Endodermal cell (in vitro differentiated cells): ENCODE measurements at regions not wholly inside any gene's neighbourhood (a gene's known extent, or its start where the extent isn't known, plus 50 kb on each side); places are given as distances from the start of the nearest gene placed in this dataset.

Experiments used
- DNase-seq: peaks from one replicate; pipeline ENCODE4 v3.0.0-alpha.2; 2017
- H3K27ac ChIP-seq: 2 replicates; pipeline ENCODE4 v1.5.1; 2013; ENCODE audit warnings: mild to moderate bottlenecking, low read depth, low read length, moderate library complexity
- H3K27me3 ChIP-seq: 2 replicates; pipeline ENCODE4 v1.6.1; 2013; ENCODE audit warnings: mild to moderate bottlenecking, low read length, moderate library complexity; ENCODE audit not compliant: insufficient read depth, control insufficient read depth, poor library complexity, severe bottlenecking
- H3K36me3 ChIP-seq: 2 replicates; pipeline ENCODE4 v1.7.0; 2013; ENCODE audit warnings: mild to moderate bottlenecking, low read length, moderate library complexity; ENCODE audit not compliant: control insufficient read depth, insufficient read depth
- H3K4me1 ChIP-seq: one replicate; pipeline ENCODE4 v1.7.0; 2013; ENCODE audit warnings: low read length; ENCODE audit not compliant: control insufficient read depth, insufficient read depth
- H3K4me3 ChIP-seq: 2 replicates; pipeline ENCODE4 v1.5.1; 2013; ENCODE audit warnings: mild to moderate bottlenecking, low read length, moderate library complexity
- H3K9ac ChIP-seq: 2 replicates; pipeline ENCODE4 v1.6.1; 2013; ENCODE audit warnings: mild to moderate bottlenecking, low read length, moderate library complexity; ENCODE audit not compliant: poor library complexity, severe bottlenecking; ENCODE audit errors: extremely low read depth
- H3K9me3 ChIP-seq: 2 replicates; pipeline ENCODE4 v1.6.1; 2013; ENCODE audit warnings: mild to moderate bottlenecking, low read length, moderate library complexity; ENCODE audit not compliant: control insufficient read depth
- H3K27ac Mint-ChIP-seq: 2 replicates; pipeline ENCODE4 v1.8.0; 2020; ENCODE audit warnings: mixed read lengths
- H3K27me3 Mint-ChIP-seq: 2 replicates; pipeline ENCODE4 v1.8.0; 2021; ENCODE audit warnings: mild to moderate bottlenecking, mixed read lengths; ENCODE audit not compliant: insufficient read depth
- H3K36me3 Mint-ChIP-seq: 2 replicates; pipeline ENCODE4 v1.8.0; 2020; ENCODE audit warnings: low read depth, mixed read lengths
- H3K4me1 Mint-ChIP-seq: 2 replicates; pipeline ENCODE4 v1.8.0; 2020; ENCODE audit warnings: mixed read lengths
- H3K4me3 Mint-ChIP-seq: 2 replicates; pipeline ENCODE4 v1.8.0; 2020; ENCODE audit warnings: mild to moderate bottlenecking, moderate library complexity, mixed read lengths
- H3K9me3 Mint-ChIP-seq: 2 replicates; pipeline ENCODE4 v1.8.0; 2020; ENCODE audit warnings: mild to moderate bottlenecking, mixed read lengths
- WGBS, 2 experiments: methylation state at CpG; one replicate each; pipeline versions ENCODE4 v1.1.5 to v1.1.7; 2013; ENCODE audit warnings: missing lambda C conversion rate in 2 of 2, mixed read lengths in 1 of 2; ENCODE audit not compliant: insufficient coverage in 1 of 2, insufficient read length in 1 of 2; 5-methylcytosine and 5-hydroxymethylcytosine counted together
- TF ChIP-seq, protein P1 (sequence below): fragments of 200-600 bp; sonication (generic); conservative IDR thresholded peaks from 2 replicates; pipeline ENCODE4 v1.5.0; 2021; ENCODE audit warnings: antibody characterized with exemption, mild to moderate bottlenecking

- no peaks in the 10 kb centered on the region for H3K36me3 ChIP-seq
- Mint-ChIP-seq H3K9me3 (no peaks in the 10 kb centered on the region), H3K36me3 (no peaks in the 10 kb centered on the region), H3K27me3 (peaks cover 84% of the 10 kb centered on the region), H3K4me3 (no peak overlapping the region), H3K4me1 (peaks cover 19% of the 10 kb centered on the region), H3K27ac (no peak overlapping the region)
- TF ChIP-seq, protein P1, sequence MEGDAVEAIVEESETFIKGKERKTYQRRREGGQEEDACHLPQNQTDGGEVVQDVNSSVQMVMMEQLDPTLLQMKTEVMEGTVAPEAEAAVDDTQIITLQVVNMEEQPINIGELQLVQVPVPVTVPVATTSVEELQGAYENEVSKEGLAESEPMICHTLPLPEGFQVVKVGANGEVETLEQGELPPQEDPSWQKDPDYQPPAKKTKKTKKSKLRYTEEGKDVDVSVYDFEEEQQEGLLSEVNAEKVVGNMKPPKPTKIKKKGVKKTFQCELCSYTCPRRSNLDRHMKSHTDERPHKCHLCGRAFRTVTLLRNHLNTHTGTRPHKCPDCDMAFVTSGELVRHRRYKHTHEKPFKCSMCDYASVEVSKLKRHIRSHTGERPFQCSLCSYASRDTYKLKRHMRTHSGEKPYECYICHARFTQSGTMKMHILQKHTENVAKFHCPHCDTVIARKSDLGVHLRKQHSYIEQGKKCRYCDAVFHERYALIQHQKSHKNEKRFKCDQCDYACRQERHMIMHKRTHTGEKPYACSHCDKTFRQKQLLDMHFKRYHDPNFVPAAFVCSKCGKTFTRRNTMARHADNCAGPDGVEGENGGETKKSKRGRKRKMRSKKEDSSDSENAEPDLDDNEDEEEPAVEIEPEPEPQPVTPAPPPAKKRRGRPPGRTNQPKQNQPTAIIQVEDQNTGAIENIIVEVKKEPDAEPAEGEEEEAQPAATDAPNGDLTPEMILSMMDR = no peak
- DNase-seq = no peak
- no peaks in the 10 kb centered on the region for H3K4me1 ChIP-seq
- H3K9me3 ChIP-seq = no peaks in the 10 kb centered on the region
- H3K4me3 ChIP-seq = no peak overlapping the region
- WGBS, 2 experiments = 49 to 68% methylated on average over 5 of the region's 5 CpGs
- H3K27me3 ChIP-seq = peaks cover 42% of the 10 kb centered on the region
- no peak overlapping the region for H3K9ac ChIP-seq
- no peak overlapping the region for H3K27ac ChIP-seq
These were observed 87.2 kb downstream of the CTAGE1 start for GRCh38 chr18:22330508-22330907.

DNA sequence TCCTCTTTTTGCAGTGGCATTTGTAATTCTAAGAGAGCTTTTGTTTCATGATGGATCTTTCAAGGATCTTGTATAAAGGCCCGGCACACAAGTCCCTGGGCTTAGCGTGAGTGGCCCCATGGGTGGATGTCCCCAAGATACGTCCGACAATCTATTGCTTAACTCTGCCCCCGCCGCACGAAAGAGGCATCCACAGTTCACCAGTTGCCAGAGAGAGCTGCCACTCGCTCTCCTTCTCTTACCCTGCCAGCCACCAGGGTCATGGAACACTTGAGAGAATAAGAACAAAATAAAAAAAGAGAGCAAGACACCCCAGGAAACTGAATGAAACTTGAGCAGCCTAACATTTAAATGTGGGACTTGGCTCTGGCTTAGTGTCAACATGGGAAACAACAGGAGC is 92.3 kb downstream of the CTAGE1 start:
- peaks cover 13% of the 10 kb centered on the region for H3K4me1 Mint-ChIP-seq
- no peaks in the 10 kb centered on the region for H3K9me3 Mint-ChIP-seq
- peaks cover 48% of the 10 kb centered on the region for H3K27me3 ChIP-seq
- H3K36me3 ChIP-seq = no peaks in the 10 kb centered on the region
- H3K4me3 Mint-ChIP-seq = no peak overlapping the region
- peaks cover 63% of the 10 kb centered on the region for H3K27me3 Mint-ChIP-seq
- no peak overlapping the region for H3K9ac ChIP-seq
- 69 to 91% methylated on average over 2 to 8 of the region's 8 CpGs for WGBS, 2 experiments
- peaks cover 4% of the 10 kb centered on the region for H3K4me1 ChIP-seq
- DNase-seq = no peak
- TF ChIP-seq, protein P1 = no peak
- H3K4me3 ChIP-seq = no peak overlapping the region
- H3K27ac Mint-ChIP-seq = no peak overlapping the region
- H3K9me3 ChIP-seq = no peaks in the 10 kb centered on the region
- H3K36me3 Mint-ChIP-seq = no peaks in the 10 kb centered on the region
- H3K27ac ChIP-seq = no peak overlapping the region

- Mint-ChIP-seq H3K27me3 (peaks cover 54% of the 10 kb centered on the region), H3K4me1 (peaks cover 10% of the 10 kb centered on the region), H3K9me3 (no peaks in the 10 kb centered on the region), H3K27ac (peak overlapping the region; percentile 54), H3K36me3 (no peaks in the 10 kb centered on the region), H3K4me3 (peak overlapping the region; percentile 43)
- TF ChIP-seq, protein P1 = peak; percentile 76
- no peaks in the 10 kb centered on the region for H3K9me3 ChIP-seq
- H3K9ac ChIP-seq = no peak overlapping the region
- 19 to 29% methylated on average over 18 to 30 of the region's 30 CpGs for WGBS, 2 experiments
- peak; percentile 88 for DNase-seq
- no peaks in the 10 kb centered on the region for H3K36me3 ChIP-seq
- H3K4me3 ChIP-seq = peak overlapping the region; percentile 62
- H3K27me3 ChIP-seq = peaks cover 48% of the 10 kb centered on the region
- peaks cover 4% of the 10 kb centered on the region for H3K4me1 ChIP-seq
- no peak overlapping the region for H3K27ac ChIP-seq
These were observed 93.3 kb downstream of the CTAGE1 start for GRCh38 chr18:22324191-22325131.
